H1 (cell line): ENCODE measurements at regions not wholly inside any gene's neighbourhood (a gene's known extent, or its start where the extent isn't known, plus 50 kb on each side); places are given as distances from the start of the nearest gene placed in this dataset.

Source experiments
- CTCF ChIA-PET: fragments of 300-600 bp; sonication (Branson Sonifier 250); formaldehyde crosslinking; loops from one replicate; lab custom pipeline; 2021; ENCODE audit not compliant: partially characterized antibody; lab: Charles Lee
- POLR2A ChIA-PET: fragments of 300-600 bp; sonication (Branson Sonifier 250); formaldehyde crosslinking; loops from one replicate; lab custom pipeline; 2021; ENCODE audit warnings: inconsistent platforms; ENCODE audit not compliant: partially characterized antibody; lab: Charles Lee
- DNase-seq, 2 experiments: peaks; one replicate each; pipeline versions ENCODE4 v3.0.0 to v3.0.0-alpha.2; 2010 to 2022; ENCODE audit warnings: low spot score in 2 of 2, low read depth in 1 of 2, mixed read lengths in 1 of 2
- FAIRE-seq: peaks from 2 replicates; lab custom pipeline; 2011; peaks lifted over from hg19 to GRCh38; lab: Jason Lieb, UNC
- H2AFZ ChIP-seq: 2 replicates; pipeline ENCODE4 v1.8.1; 2012; ENCODE audit warnings: low read length, inconsistent platforms
- H2AK5ac ChIP-seq: 2 replicates; pipeline ENCODE4 v1.6.1; 2013; ENCODE audit warnings: low read depth, low read length
- H2BK120ac ChIP-seq: replicated peaks from 2 replicates; pipeline ENCODE3; 2013; ENCODE audit warnings: low read depth, low read length, inconsistent platforms
- H2BK12ac ChIP-seq: 2 replicates; pipeline ENCODE4 v1.6.1; 2013; ENCODE audit warnings: low read depth, low read length
- H2BK15ac ChIP-seq: 2 replicates; pipeline ENCODE4 v1.6.1; 2013; ENCODE audit warnings: low read length
- H2BK20ac ChIP-seq: 2 replicates; pipeline ENCODE4 v1.6.1; 2013; ENCODE audit warnings: low read length
- H2BK5ac ChIP-seq: 2 replicates; pipeline ENCODE4 v1.6.1; 2013; ENCODE audit warnings: low read depth, low read length
- H3K14ac ChIP-seq: 2 replicates; pipeline ENCODE4 v1.6.1; 2013; ENCODE audit warnings: inconsistent platforms; ENCODE audit not compliant: insufficient read length
- H3K18ac ChIP-seq: 2 replicates; pipeline ENCODE4 v1.6.1; 2013; ENCODE audit warnings: low read length; ENCODE audit errors: extremely low read depth
- H3K23ac ChIP-seq: 2 replicates; pipeline ENCODE4 v1.6.1; 2013; ENCODE audit warnings: inconsistent platforms; ENCODE audit not compliant: insufficient read length
- H3K23me2 ChIP-seq: 2 replicates; pipeline ENCODE4 v1.6.1; 2013; ENCODE audit warnings: low read depth, low read length
- H3K27ac ChIP-seq: 2 replicates; pipeline ENCODE4 v1.6.1; 2011; ENCODE audit warnings: low read depth, low read length, inconsistent platforms
- H3K27me3 ChIP-seq, 4 experiments: replicated peaks in 1 of 4; 1 replicate in 1 of 4; 2 replicates in 3 of 4; pipeline versions ENCODE4 v1.6.1 to v1.8.1; 2011 to 2013; ENCODE audit warnings: low read length in 3 of 4, mild to moderate bottlenecking in 3 of 4, inconsistent platforms in 2 of 4, mixed read lengths in 2 of 4, moderate library complexity in 1 of 4; ENCODE audit not compliant: control insufficient read depth in 3 of 4, insufficient read depth in 3 of 4; ENCODE audit errors: extremely low read depth in 1 of 4
- H3K36me3 ChIP-seq, 4 experiments: 2 replicates each; pipeline versions ENCODE4 v1.6.1 to v1.8.1; 2011 to 2013; ENCODE audit warnings: mild to moderate bottlenecking in 4 of 4, low read length in 3 of 4, moderate library complexity in 2 of 4, control low read depth in 1 of 4, inconsistent platforms in 1 of 4; ENCODE audit not compliant: insufficient read depth in 4 of 4, control insufficient read depth in 2 of 4
- H3K4ac ChIP-seq: replicated peaks from 2 replicates; pipeline ENCODE3; 2013; ENCODE audit warnings: low read length, low read depth, mixed read lengths, inconsistent platforms; ENCODE audit not compliant: insufficient read length
- H3K4me1 ChIP-seq, 4 experiments: replicated peaks in 1 of 4; 1 replicate in 1 of 4; 2 replicates in 3 of 4; pipeline versions ENCODE4 v1.6.1 to v1.8.1; 2011 to 2013; ENCODE audit warnings: low read length in 3 of 4, inconsistent platforms in 2 of 4, mixed read lengths in 1 of 4; ENCODE audit not compliant: insufficient read depth in 4 of 4, control insufficient read depth in 3 of 4
- H3K4me2 ChIP-seq, 2 experiments: 2 replicates each; pipeline versions ENCODE4 v1.6.1 to v1.8.1; 2011 to 2013; ENCODE audit warnings: low read depth in 2 of 2, low read length in 2 of 2, control low read depth in 1 of 2, inconsistent platforms in 1 of 2, mild to moderate bottlenecking in 1 of 2; ENCODE audit not compliant: insufficient read depth in 1 of 2
- H3K4me3 ChIP-seq, 4 experiments: fragments of 200-600, 300-600 bp in 1 of 4; sonication (generic), shearing (Covaris generic), sonication (Bioruptor Twin) in 1 of 4; 2 replicates each; pipeline versions ENCODE4 v1.5.1 to v1.8.1; 2011 to 2016; ENCODE audit warnings: low read length in 4 of 4, low read depth in 3 of 4, control low read depth in 2 of 4, inconsistent platforms in 2 of 4, mild to moderate bottlenecking in 2 of 4, mixed read lengths in 1 of 4, moderate library complexity in 1 of 4; ENCODE audit not compliant: insufficient read depth in 2 of 4; ENCODE audit errors: extremely low read depth in 1 of 4
- H3K56ac ChIP-seq: replicated peaks from 2 replicates; pipeline ENCODE3; 2013; ENCODE audit warnings: low read depth, mild to moderate bottlenecking, mixed read lengths, low read length, inconsistent platforms; ENCODE audit not compliant: insufficient read length
- H3K79me1 ChIP-seq: 2 replicates; pipeline ENCODE4 v1.6.1; 2013; ENCODE audit warnings: low read depth, low read length, control low read depth
- H3K79me2 ChIP-seq, 2 experiments: 2 replicates each; pipeline versions ENCODE4 v1.6.1 to v1.8.1; 2012 to 2013; ENCODE audit warnings: low read length in 2 of 2, mild to moderate bottlenecking in 2 of 2, inconsistent platforms in 1 of 2; ENCODE audit not compliant: insufficient read depth in 2 of 2, control insufficient read depth in 1 of 2
- H3K9ac ChIP-seq, 4 experiments: replicated peaks in 1 of 4; 1 replicate in 1 of 4; 2 replicates in 3 of 4; pipeline versions ENCODE4 v1.6.1 to v1.8.1; 2011 to 2013; ENCODE audit warnings: low read depth in 3 of 4, low read length in 3 of 4, control low read depth in 2 of 4, mild to moderate bottlenecking in 2 of 4, moderate library complexity in 2 of 4, inconsistent platforms in 1 of 4; ENCODE audit errors: extremely low read depth in 1 of 4
- H3K9me3 ChIP-seq, 2 experiments: 2 replicates each; pipeline versions ENCODE4 v1.6.1 to v1.8.1; 2012 to 2013; ENCODE audit warnings: mild to moderate bottlenecking in 2 of 2, moderate library complexity in 2 of 2, control low read depth in 1 of 2, inconsistent platforms in 1 of 2, low read depth in 1 of 2, low read length in 1 of 2, mixed read lengths in 1 of 2; ENCODE audit not compliant: insufficient read depth in 2 of 2
- H4K20me1 ChIP-seq, 2 experiments: replicated peaks in 1 of 2; 2 replicates each; pipeline versions ENCODE3 to v1.8.1; 2011 to 2013; ENCODE audit warnings: inconsistent platforms in 2 of 2, low read length in 2 of 2, mild to moderate bottlenecking in 1 of 2; ENCODE audit not compliant: insufficient read depth in 2 of 2, control insufficient read depth in 1 of 2
- H4K5ac ChIP-seq: 2 replicates; pipeline ENCODE4 v1.6.1; 2013; ENCODE audit warnings: low read length, low read depth, mixed read lengths, inconsistent platforms; ENCODE audit not compliant: insufficient read length
- H4K8ac ChIP-seq: 2 replicates; pipeline ENCODE4 v1.8.0; 2013; ENCODE audit warnings: mild to moderate bottlenecking, moderate library complexity, low read length, inconsistent platforms; ENCODE audit not compliant: insufficient read depth; ENCODE audit errors: extremely low read depth
- H4K91ac ChIP-seq: replicated peaks from 2 replicates; pipeline ENCODE3; 2013; ENCODE audit warnings: low read length, mixed read lengths, inconsistent platforms; ENCODE audit not compliant: insufficient read length
- E2F6 ChIP-seq: IDR thresholded peaks from 2 replicates; pipeline ENCODE4 v1.6.1; 2012; ENCODE audit warnings: inconsistent platforms
- MAX ChIP-seq: IDR thresholded peaks from 2 replicates; pipeline ENCODE4 v1.6.1; 2012; ENCODE audit warnings: inconsistent platforms
- RFX5 ChIP-seq: IDR thresholded peaks from 2 replicates; pipeline ENCODE4 v1.6.1; 2011; ENCODE audit warnings: low read depth, low read length, improper control_type of control experiment, borderline replicate concordance
- WGBS, 2 experiments: shearing (Covaris generic) in 1 of 2; methylation state at CpG; one replicate each; pipeline versions ENCODE4 v1.1.6 to v1.1.7; 2013 to 2015; ENCODE audit warnings: low lambda C conversion rate in 2 of 2, mixed read lengths in 2 of 2, inconsistent platforms in 1 of 2, low coverage in 1 of 2, missing lambda C conversion rate in 1 of 2; ENCODE audit not compliant: insufficient replicate concordance in 2 of 2, insufficient coverage in 1 of 2, insufficient read length in 1 of 2; ENCODE audit errors: extremely low coverage in 1 of 2, missing lambda C conversion rate in 1 of 2; 5-methylcytosine and 5-hydroxymethylcytosine counted together

GRCh38 chr3:10560060-10560861 lies 54.9 kb upstream of the ATP2B2 start:
- H3K27ac ChIP-seq: no peak overlapping the region
- peak in 1 of 2 experiments; percentile 16 for DNase-seq
- H3K23ac ChIP-seq: no peak overlapping the region
- H3K4me1 ChIP-seq: no peaks in the 10 kb centered on the region
- CTCF ChIA-PET: interaction anchor here (0.6 to 3.3 kb wide), 12 partner anchors 11 to 219 kb away, joined by 3 to 18 read pairs (median 3); no protein-coding TSS in a partner anchor
- H3K18ac ChIP-seq: no peak overlapping the region
- no peak overlapping the region for H4K5ac ChIP-seq
- H3K79me2 ChIP-seq: no peaks in the 10 kb centered on the region
- H2BK12ac ChIP-seq: no peak overlapping the region
- no peak overlapping the region for H3K9ac ChIP-seq
- H2BK120ac ChIP-seq: no peak overlapping the region
- H3K4me2 ChIP-seq: no peak overlapping the region
- POLR2A ChIA-PET: interaction anchor here (0.6 kb wide), 1 partner anchor 413 kb away, joined by 3 read pairs; no protein-coding TSS in a partner anchor
- H3K23me2 ChIP-seq: no peaks in the 10 kb centered on the region; the same call in 1 of the 2 replicates
- H3K9me3 ChIP-seq: peaks cover 0 to 4% of the 10 kb centered on the region in 2 experiments; a peak in 2 of 4 replicates
- TF ChIP-seq RFX5 (no peak), E2F6 (peak; percentile 87), MAX (peak; percentile 65)
- TF ChIP-seq, all 59 proteins: peak for 2
- H3K56ac ChIP-seq: no peak overlapping the region
- H2BK5ac ChIP-seq: no peak overlapping the region
- H4K91ac ChIP-seq: no peak overlapping the region
- no peak overlapping the region for H3K4ac ChIP-seq
- no peaks in the 10 kb centered on the region for H4K20me1 ChIP-seq
- no peak overlapping the region for H2AK5ac ChIP-seq
- no peak overlapping the region for H3K14ac ChIP-seq
- no peak overlapping the region for H3K4me3 ChIP-seq
- H4K8ac ChIP-seq: no peak overlapping the region
- H3K79me1 ChIP-seq: no peaks in the 10 kb centered on the region
- H3K27me3 ChIP-seq: no peaks in the 10 kb centered on the region
- 92% methylated on average over 14 of the region's 14 CpGs; no CpG with 5 or more reads in 1 of the 2 experiments for WGBS, 2 experiments
- FAIRE-seq: no peak
- no peak overlapping the region for H2AFZ ChIP-seq
- no peaks in the 10 kb centered on the region for H3K36me3 ChIP-seq
- H2BK20ac ChIP-seq: no peak overlapping the region
- no peak overlapping the region for H2BK15ac ChIP-seq
